MM.1S (cell line): ENCODE measurements at regions not wholly inside any gene's neighbourhood (a gene's known extent, or its start where the extent isn't known, plus 50 kb on each side); places are given as distances from the start of the nearest gene placed in this dataset.

ENCODE experiments used
- DNase-seq: peaks from one replicate; pipeline ENCODE4 v3.0.0-alpha.2; 2015
- H2AFZ ChIP-seq: fragments of 300-600 bp; sonication (generic); 2 replicates; pipeline ENCODE4 v1.6.0; 2016; ENCODE audit warnings: antibody characterized with exemption, low read length
- H3F3A ChIP-seq: fragments of 300-600 bp; sonication (generic); 2 replicates; pipeline ENCODE4 v1.6.1; 2016; ENCODE audit warnings: mild to moderate bottlenecking, antibody characterized with exemption, low read length, moderate library complexity, mixed read lengths; ENCODE audit not compliant: insufficient read depth
- H3K27ac ChIP-seq: fragments of 300-600 bp; sonication (generic); 2 replicates; pipeline ENCODE4 v1.5.1; 2016; ENCODE audit warnings: mild to moderate bottlenecking, low read length
- H3K27me3 ChIP-seq: fragments of 300-600 bp; sonication (generic); replicated peaks from 2 replicates; pipeline ENCODE4 v1.6.0; 2016; ENCODE audit warnings: low read length; ENCODE audit not compliant: insufficient read depth
- H3K36me3 ChIP-seq: fragments of 300-600 bp; sonication (generic); replicated peaks from 2 replicates; pipeline ENCODE4 v1.6.1; 2016; ENCODE audit warnings: mild to moderate bottlenecking, low read length, mixed read lengths; ENCODE audit not compliant: insufficient read depth
- H3K4me1 ChIP-seq: fragments of 300-600 bp; sonication (generic); 2 replicates; pipeline ENCODE4 v1.6.1; 2016; ENCODE audit warnings: low read length, mixed read lengths
- H3K4me2 ChIP-seq: fragments of 300-600 bp; sonication (generic); 2 replicates; pipeline ENCODE4 v1.6.0; 2016; ENCODE audit warnings: low read depth, low read length
- H3K4me3 ChIP-seq: fragments of 300-600 bp; sonication (generic); 2 replicates; pipeline ENCODE4 v1.5.1; 2016; ENCODE audit warnings: low read length, mixed read lengths
- H3K79me2 ChIP-seq: fragments of 300-600 bp; sonication (generic); 2 replicates; pipeline ENCODE4 v1.6.1; 2016; ENCODE audit warnings: mixed run types, low read length, mixed read lengths
- H3K9ac ChIP-seq: fragments of 300-600 bp; sonication (generic); 2 replicates; pipeline ENCODE4 v1.6.1; 2016; ENCODE audit warnings: low read length, mixed read lengths
- H3K9me2 ChIP-seq: fragments of 300-600 bp; sonication (generic); replicated peaks from 2 replicates; pipeline ENCODE4 v1.6.1; 2016; ENCODE audit warnings: mild to moderate bottlenecking, low read length, mixed read lengths; ENCODE audit not compliant: insufficient read depth
- H3K9me3 ChIP-seq: fragments of 300-600 bp; sonication (generic); replicated peaks from 2 replicates; pipeline ENCODE4 v1.6.1; 2016; ENCODE audit warnings: mild to moderate bottlenecking, low read length, mixed read lengths; ENCODE audit not compliant: insufficient read depth
- H4K20me1 ChIP-seq: fragments of 300-600 bp; sonication (generic); 2 replicates; pipeline ENCODE4 v1.6.1; 2016; ENCODE audit warnings: mild to moderate bottlenecking, low read length, moderate library complexity, mixed read lengths; ENCODE audit not compliant: insufficient read depth
- CTCF ChIP-seq: fragments of 300-600 bp; sonication (generic); IDR thresholded peaks from 2 replicates; pipeline ENCODE4 v1.5.1; 2016; ENCODE audit warnings: antibody characterized with exemption, low read length, mixed read lengths
- EZH2 ChIP-seq: fragments of 300-600 bp; sonication (generic); optimal IDR thresholded peaks from 2 replicates; pipeline ENCODE3; 2017; ENCODE audit warnings: low read depth, mild to moderate bottlenecking, antibody characterized with exemption, low read length, mixed read lengths
- EZH2phosphoT487 ChIP-seq: fragments of 300-600 bp; sonication (generic); IDR thresholded peaks from 2 replicates; pipeline ENCODE4 v1.6.1; 2018; ENCODE audit warnings: antibody characterized with exemption, low read length

GRCh38 chr2:18094277-18094676, 215.8 kb downstream of the KCNS3 start:
- Histone ChIP-seq H2AFZ (no peak overlapping the region), H3K4me1 (no peaks in the 10 kb centered on the region), H3K4me3 (no peak overlapping the region), H3F3A (no peaks in the 10 kb centered on the region), H4K20me1 (no peaks in the 10 kb centered on the region), H3K36me3 (no peaks in the 10 kb centered on the region), H3K9me3 (no peaks in the 10 kb centered on the region), H3K27ac (no peak overlapping the region), H3K9ac (no peak overlapping the region), H3K9me2 (no peaks in the 10 kb centered on the region), H3K27me3 (no peaks in the 10 kb centered on the region), H3K4me2 (no peak overlapping the region), H3K79me2 (no peaks in the 10 kb centered on the region)
- TF ChIP-seq CTCF (no peak), EZH2phosphoT487 (no peak), EZH2 (no peak)
- DNase-seq, result no peak

- Histone ChIP-seq H3F3A (no peaks in the 10 kb centered on the region), H3K9me2 (no peaks in the 10 kb centered on the region), H3K79me2 (no peaks in the 10 kb centered on the region), H3K9ac (no peak overlapping the region), H3K4me2 (no peak overlapping the region), H4K20me1 (no peaks in the 10 kb centered on the region), H3K36me3 (no peaks in the 10 kb centered on the region), H3K9me3 (no peaks in the 10 kb centered on the region), H3K27ac (no peak overlapping the region), H3K27me3 (no peaks in the 10 kb centered on the region), H2AFZ (no peak overlapping the region), H3K4me1 (no peaks in the 10 kb centered on the region), H3K4me3 (no peak overlapping the region)
- no peak for DNase-seq
- TF ChIP-seq EZH2, result no peak
- TF ChIP-seq EZH2phosphoT487, result no peak
- TF ChIP-seq CTCF, result no peak
These were observed 214.7 kb downstream of the KCNS3 start for GRCh38 chr2:18093196-18093595.

- no peaks in the 10 kb centered on the region for H3K36me3 ChIP-seq
- H3K4me1 ChIP-seq, result no peaks in the 10 kb centered on the region
- no peak for TF ChIP-seq EZH2
- no peak for TF ChIP-seq CTCF
- TF ChIP-seq EZH2phosphoT487, result no peak
- no peaks in the 10 kb centered on the region for H3K79me2 ChIP-seq
- no peak overlapping the region for H3K27ac ChIP-seq
- H4K20me1 ChIP-seq, result no peaks in the 10 kb centered on the region
- H3K4me3 ChIP-seq, result no peak overlapping the region
- no peaks in the 10 kb centered on the region for H3K27me3 ChIP-seq
- DNase-seq, result no peak
- H3K4me2 ChIP-seq, result no peak overlapping the region
- no peak overlapping the region for H3K9ac ChIP-seq
- no peaks in the 10 kb centered on the region for H3F3A ChIP-seq
- H3K9me3 ChIP-seq, result no peaks in the 10 kb centered on the region
- H3K9me2 ChIP-seq, result no peaks in the 10 kb centered on the region
- H2AFZ ChIP-seq, result no peak overlapping the region
These were observed 214.3 kb downstream of the KCNS3 start for GRCh38 chr2:18092760-18093159.

GRCh38 chr2:18085593-18085992, 207.1 kb downstream of the KCNS3 start:
- H3K4me2 ChIP-seq, result no peak overlapping the region
- H3K4me3 ChIP-seq, result no peak overlapping the region
- no peaks in the 10 kb centered on the region for H3K79me2 ChIP-seq
- DNase-seq, result no peak
- no peaks in the 10 kb centered on the region for H3F3A ChIP-seq
- no peaks in the 10 kb centered on the region for H3K4me1 ChIP-seq
- H3K9me3 ChIP-seq, result no peaks in the 10 kb centered on the region
- H3K36me3 ChIP-seq, result no peaks in the 10 kb centered on the region
- no peaks in the 10 kb centered on the region for H3K9me2 ChIP-seq
- H3K27ac ChIP-seq, result no peak overlapping the region
- H3K27me3 ChIP-seq, result no peaks in the 10 kb centered on the region
- no peak for TF ChIP-seq EZH2
- no peak for TF ChIP-seq EZH2phosphoT487
- TF ChIP-seq CTCF, result no peak
- H3K9ac ChIP-seq, result no peak overlapping the region
- H4K20me1 ChIP-seq, result no peaks in the 10 kb centered on the region
- no peak overlapping the region for H2AFZ ChIP-seq
